CD8-positive, alpha-beta memory T cell (primary cell): ENCODE measurements at regions not wholly inside any gene's neighbourhood (a gene's known extent, or its start where the extent isn't known, plus 50 kb on each side); places are given as distances from the start of the nearest gene placed in this dataset.

Experiments used
- CTCF ChIA-PET: fragments of 350-600 bp; sonication (Branson Sonifier 250); formaldehyde crosslinking; loops from one replicate; lab custom pipeline; 2021; ENCODE audit warnings: antibody characterized with exemption; lab: Charles Lee
- POLR2A ChIA-PET: fragments of 350-600 bp; sonication (Branson Sonifier 250); formaldehyde crosslinking; loops from one replicate; lab custom pipeline; 2021; ENCODE audit warnings: antibody characterized with exemption; lab: Charles Lee
- DNase-seq, 5 donors: peaks; one replicate each; pipeline versions ENCODE4 v3.0.0 to v3.0.0-alpha.2; 2020 to 2022; ENCODE audit warnings: mixed read lengths in 1 of 5
- H3K27ac ChIP-seq: one replicate; pipeline ENCODE4 v1.7.0; 2013; ENCODE audit warnings: low read depth, mild to moderate bottlenecking, low read length, moderate library complexity
- H3K27me3 ChIP-seq: 2 replicates; pipeline ENCODE4 v1.7.0; 2013; ENCODE audit warnings: low read length, mild to moderate bottlenecking; ENCODE audit not compliant: insufficient read depth, poor library complexity, severe bottlenecking
- H3K36me3 ChIP-seq: 2 replicates; pipeline ENCODE4 v1.7.0; 2013; ENCODE audit warnings: mild to moderate bottlenecking, low read length, moderate library complexity; ENCODE audit not compliant: insufficient read depth
- H3K4me1 ChIP-seq: 2 replicates; pipeline ENCODE4 v1.7.0; 2013; ENCODE audit warnings: mild to moderate bottlenecking, low read length, moderate library complexity; ENCODE audit not compliant: insufficient read depth
- H3K4me3 ChIP-seq: 2 replicates; pipeline ENCODE4 v1.7.0; 2013; ENCODE audit warnings: mild to moderate bottlenecking, low read length
- H3K9me3 ChIP-seq: 2 replicates; pipeline ENCODE4 v1.7.0; 2013; ENCODE audit warnings: mild to moderate bottlenecking, low read length
- H3K27ac Mint-ChIP-seq, 8 donors: one replicate each; pipeline ENCODE4 v1.8.0; 2020 to 2021; ENCODE audit warnings: mixed read lengths in 8 of 8, mild to moderate bottlenecking in 6 of 8, inconsistent platforms in 3 of 8, moderate library complexity in 3 of 8
- H3K27me3 Mint-ChIP-seq, 2 donors: one replicate each; pipeline ENCODE4 v1.8.0; 2020 to 2021; ENCODE audit warnings: mixed read lengths in 2 of 2, mild to moderate bottlenecking in 1 of 2, moderate library complexity in 1 of 2
- H3K36me3 Mint-ChIP-seq, 3 donors: one replicate each; pipeline ENCODE4 v1.8.0; 2020 to 2021; ENCODE audit warnings: mixed read lengths in 3 of 3, inconsistent platforms in 1 of 3, mild to moderate bottlenecking in 1 of 3
- H3K4me1 Mint-ChIP-seq, 3 donors: one replicate each; pipeline ENCODE4 v1.8.0; 2020 to 2021; ENCODE audit warnings: mixed read lengths in 3 of 3, inconsistent platforms in 1 of 3, mild to moderate bottlenecking in 1 of 3
- H3K4me3 Mint-ChIP-seq, 7 donors: one replicate each; pipeline ENCODE4 v1.8.0; 2020 to 2021; ENCODE audit warnings: mixed read lengths in 7 of 7, mild to moderate bottlenecking in 6 of 7, moderate library complexity in 4 of 7, inconsistent platforms in 2 of 7
- H3K9me3 Mint-ChIP-seq, 5 donors: one replicate each; pipeline ENCODE4 v1.8.0; 2020 to 2022; ENCODE audit warnings: mixed read lengths in 5 of 5, mild to moderate bottlenecking in 3 of 5, moderate library complexity in 2 of 5, inconsistent platforms in 1 of 5

DNA sequence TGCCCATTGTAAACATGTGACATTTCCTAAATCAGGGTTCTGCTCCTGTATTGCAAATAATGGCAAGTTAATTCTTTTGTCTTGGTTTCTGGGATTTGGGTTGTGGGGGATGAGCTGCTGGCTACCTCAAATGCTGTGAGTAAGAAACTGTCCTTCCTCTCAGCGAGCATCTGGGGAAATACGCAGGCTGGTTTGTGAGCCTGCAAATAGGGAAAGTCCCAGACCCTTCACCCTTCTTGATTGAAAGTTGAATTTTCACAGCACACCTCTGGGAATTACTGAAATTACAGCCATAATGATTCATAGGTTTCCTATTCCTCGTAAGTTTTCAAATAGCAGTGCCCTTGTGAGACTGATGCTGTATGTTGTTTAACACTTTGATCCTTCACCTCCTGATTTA is 138.1 kb downstream of the TBXT start:
- H3K4me1 ChIP-seq = no peaks in the 10 kb centered on the region
- no peak overlapping the region for H3K27ac ChIP-seq
- no peaks in the 10 kb centered on the region for H3K36me3 ChIP-seq
- no peaks in the 10 kb centered on the region for H3K4me1 Mint-ChIP-seq
- DNase-seq = no peak
- H3K4me3 Mint-ChIP-seq = no peak overlapping the region
- H3K9me3 ChIP-seq = no peaks in the 10 kb centered on the region
- POLR2A ChIA-PET = no interaction called here
- no peaks in the 10 kb centered on the region for H3K36me3 Mint-ChIP-seq
- no peak overlapping the region for H3K4me3 ChIP-seq
- CTCF ChIA-PET = no interaction called here
- no peaks in the 10 kb centered on the region for H3K27me3 ChIP-seq
- no peaks in the 10 kb centered on the region for H3K27me3 Mint-ChIP-seq
- H3K27ac Mint-ChIP-seq = no peak overlapping the region
- no peaks in the 10 kb centered on the region for H3K9me3 Mint-ChIP-seq

DNA sequence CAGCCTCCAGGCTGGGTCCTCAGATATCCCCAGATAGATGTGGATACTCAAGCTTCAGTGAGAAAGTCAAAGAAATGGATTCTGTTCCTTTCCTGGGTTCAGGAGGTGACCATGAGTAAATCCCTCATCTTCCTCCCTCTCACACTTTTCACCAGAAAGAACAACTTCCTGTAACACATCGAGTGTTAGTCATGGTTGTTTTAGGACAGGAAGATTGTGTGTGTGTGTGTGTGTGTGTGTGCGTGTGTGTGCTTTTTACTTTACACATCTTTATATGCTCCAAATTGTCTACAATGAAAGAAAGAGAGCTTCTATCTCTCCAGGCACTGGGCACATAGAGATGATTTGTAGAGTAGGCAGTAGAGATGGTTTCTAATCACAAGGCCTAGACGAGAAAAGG is 139.9 kb downstream of the TBXT start:
- no peak overlapping the region for H3K27ac Mint-ChIP-seq
- H3K27me3 ChIP-seq = no peaks in the 10 kb centered on the region
- ChIA-PET POLR2A (no interaction called here), CTCF (no interaction called here)
- no peaks in the 10 kb centered on the region for H3K4me1 ChIP-seq
- H3K36me3 Mint-ChIP-seq = no peaks in the 10 kb centered on the region
- H3K36me3 ChIP-seq = no peaks in the 10 kb centered on the region
- no peaks in the 10 kb centered on the region for H3K9me3 Mint-ChIP-seq
- no peaks in the 10 kb centered on the region for H3K4me1 Mint-ChIP-seq
- no peaks in the 10 kb centered on the region for H3K27me3 Mint-ChIP-seq
- no peak overlapping the region for H3K4me3 ChIP-seq
- H3K9me3 ChIP-seq = no peaks in the 10 kb centered on the region
- no peak overlapping the region for H3K27ac ChIP-seq
- DNase-seq = no peak
- no peak overlapping the region for H3K4me3 Mint-ChIP-seq

DNA sequence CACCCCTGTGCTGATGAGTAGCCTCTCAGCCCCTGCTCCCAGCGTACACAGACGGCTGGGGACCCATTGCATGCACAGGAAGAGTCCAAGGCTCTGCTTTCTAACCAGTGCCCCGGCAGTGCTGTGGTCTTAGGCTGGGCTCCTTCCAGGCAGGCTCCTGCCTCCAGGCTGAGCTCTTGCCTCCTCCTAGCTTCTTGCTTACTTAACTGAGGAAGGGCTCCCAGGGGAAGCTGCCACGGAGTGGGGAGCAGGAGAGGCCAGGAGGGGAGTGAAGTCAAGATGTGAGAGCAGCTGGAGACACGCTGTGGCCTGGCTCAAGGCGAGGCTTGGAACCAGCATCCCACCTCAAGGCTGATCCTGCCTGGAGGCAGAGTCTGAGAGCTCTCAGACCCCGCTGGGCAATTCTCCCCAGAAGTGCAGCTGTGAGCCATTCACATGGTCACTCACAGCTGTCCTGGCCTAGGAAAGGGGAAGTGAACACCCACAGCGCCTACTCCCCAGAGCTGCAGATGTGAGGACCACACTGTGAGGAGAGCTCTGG is 141.0 kb downstream of the TBXT start:
- Mint-ChIP-seq H3K36me3 (no peaks in the 10 kb centered on the region), H3K27me3 (no peaks in the 10 kb centered on the region), H3K4me1 (no peaks in the 10 kb centered on the region), H3K27ac (no peak overlapping the region), H3K9me3 (no peaks in the 10 kb centered on the region), H3K4me3 (no peak overlapping the region)
- H3K4me1 ChIP-seq = no peaks in the 10 kb centered on the region
- ChIA-PET POLR2A (no interaction called here), CTCF (no interaction called here)
- H3K27me3 ChIP-seq = no peaks in the 10 kb centered on the region
- no peaks in the 10 kb centered on the region for H3K9me3 ChIP-seq
- no peak for DNase-seq
- no peak overlapping the region for H3K4me3 ChIP-seq
- no peaks in the 10 kb centered on the region for H3K36me3 ChIP-seq
- H3K27ac ChIP-seq = no peak overlapping the region

DNA sequence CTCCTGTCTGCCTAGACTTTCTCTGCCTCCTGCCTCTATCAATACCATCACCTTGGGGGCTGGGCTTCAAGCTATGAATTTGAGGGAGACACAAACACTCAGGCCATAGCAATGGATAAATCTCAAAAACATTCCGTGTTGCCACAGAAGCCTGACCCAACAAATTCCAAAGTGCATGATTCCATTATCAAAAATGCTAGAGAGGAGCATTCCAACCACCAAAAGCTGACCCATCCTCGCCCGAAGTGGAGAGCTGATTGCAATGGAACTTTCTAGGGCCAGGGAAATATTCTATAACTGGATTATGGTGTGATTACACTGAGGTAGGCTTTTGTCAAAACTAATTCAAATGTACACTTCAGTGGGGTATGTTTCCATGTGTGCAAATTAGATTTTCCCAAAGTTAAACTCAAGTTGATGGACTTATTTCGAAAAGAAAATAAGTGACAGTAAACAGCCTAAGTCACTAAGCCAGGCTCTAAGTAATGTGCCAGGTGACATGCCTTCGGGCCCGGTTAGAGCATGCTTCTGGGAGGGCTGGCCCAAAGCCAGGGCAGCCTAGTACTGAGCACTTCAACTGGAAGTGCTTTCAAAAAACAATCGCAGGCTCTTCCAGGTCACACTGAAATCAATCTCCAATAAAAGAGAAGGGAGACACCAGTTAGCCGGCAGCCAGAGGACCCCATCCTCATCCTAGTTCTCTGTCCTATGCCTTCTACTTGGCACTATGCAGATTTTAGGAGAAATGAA is 142.3 kb downstream of the TBXT start:
- no peaks in the 10 kb centered on the region for H3K4me1 Mint-ChIP-seq

DNA sequence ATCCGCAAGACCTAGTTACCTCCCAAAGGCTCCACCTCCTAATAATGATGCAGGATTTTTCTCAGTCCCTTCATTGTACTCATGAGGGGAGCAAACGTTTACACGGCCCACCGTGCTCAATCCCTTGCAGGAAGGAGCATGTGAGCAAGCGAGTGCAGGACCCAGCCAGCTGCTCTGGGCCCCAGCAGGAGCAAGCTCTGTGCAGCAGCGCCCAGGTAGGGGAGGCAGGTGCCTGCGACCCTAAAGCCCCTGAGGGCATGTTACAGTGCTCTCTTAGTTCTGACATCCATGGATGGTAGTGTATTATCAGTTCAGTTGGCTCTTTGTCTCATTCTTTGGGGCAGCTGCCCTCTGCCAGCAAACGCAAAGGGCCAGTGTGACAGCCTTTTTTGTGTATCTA is 143.4 kb downstream of the TBXT start:
- H3K27ac Mint-ChIP-seq = no peak overlapping the region
- Histone ChIP-seq H3K36me3 (no peaks in the 10 kb centered on the region), H3K9me3 (no peaks in the 10 kb centered on the region), H3K4me1 (no peaks in the 10 kb centered on the region), H3K27me3 (no peaks in the 10 kb centered on the region), H3K4me3 (no peak overlapping the region), H3K27ac (no peak overlapping the region)
- peaks cover 1 to 8% (median 5%) of the 10 kb centered on the region in 5 donors for H3K9me3 Mint-ChIP-seq
- H3K27me3 Mint-ChIP-seq = peaks cover 0 to 7% of the 10 kb centered on the region in 2 donors
- H3K4me3 Mint-ChIP-seq = no peak overlapping the region
- no peaks in the 10 kb centered on the region for H3K4me1 Mint-ChIP-seq
- DNase-seq = no peak
- ChIA-PET POLR2A (no interaction called here), CTCF (no interaction called here)
- no peaks in the 10 kb centered on the region for H3K36me3 Mint-ChIP-seq

More for the DNA sequence above, 142.3 kb downstream of the TBXT start:
- DNase-seq = no peak
- H3K27me3 ChIP-seq = no peaks in the 10 kb centered on the region
- no peaks in the 10 kb centered on the region for H3K36me3 ChIP-seq
- Mint-ChIP-seq H3K9me3 (peaks cover 0 to 5% (median 3%) of the 10 kb centered on the region in 5 donors), H3K36me3 (no peaks in the 10 kb centered on the region), H3K27ac (no peak overlapping the region), H3K27me3 (peaks cover 0 to 4% of the 10 kb centered on the region in 2 donors), H3K4me3 (no peak overlapping the region)
- H3K4me3 ChIP-seq = no peak overlapping the region
- no peaks in the 10 kb centered on the region for H3K9me3 ChIP-seq
- H3K27ac ChIP-seq = no peak overlapping the region
- ChIA-PET CTCF (no interaction called here), POLR2A (no interaction called here)
- no peaks in the 10 kb centered on the region for H3K4me1 ChIP-seq

DNA sequence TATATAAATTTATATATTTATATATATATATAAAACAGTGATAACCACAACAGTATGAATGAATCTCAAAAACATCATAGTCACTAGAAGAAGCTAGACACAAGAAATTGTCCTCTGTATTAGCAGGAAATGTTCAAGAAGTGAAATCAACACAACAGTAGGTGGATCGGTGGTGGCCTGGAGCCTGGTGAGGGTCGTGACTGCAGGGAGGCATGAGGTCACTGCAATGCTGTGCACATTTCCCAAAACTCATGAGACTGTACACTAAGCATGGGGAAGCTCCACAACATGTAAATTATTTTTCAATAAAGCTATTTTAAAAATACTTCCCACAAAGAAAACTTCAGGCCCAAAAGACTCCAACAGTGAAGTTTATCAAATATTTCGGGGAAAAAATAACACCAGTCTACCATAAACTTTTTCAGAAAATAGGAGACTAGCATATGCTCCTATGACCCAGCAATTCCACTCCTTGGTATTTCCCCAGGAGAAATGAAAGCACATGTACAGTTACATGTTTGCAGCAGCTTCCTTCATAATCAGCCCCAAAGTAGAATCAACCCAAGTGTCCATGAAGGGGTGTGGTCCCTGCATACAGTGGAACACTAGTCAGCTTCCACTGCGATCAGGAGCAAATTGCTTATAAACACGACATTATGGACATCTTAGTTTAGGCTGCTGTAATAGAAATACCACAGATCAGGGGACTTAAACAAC is 144.2 kb downstream of the TBXT start:
- ChIA-PET CTCF (no interaction called here), POLR2A (no interaction called here)
- no peak overlapping the region for H3K4me3 ChIP-seq
- no peaks in the 10 kb centered on the region for H3K4me1 ChIP-seq
- no peak overlapping the region for H3K27ac ChIP-seq
- Mint-ChIP-seq H3K27ac (no peak overlapping the region), H3K4me1 (no peaks in the 10 kb centered on the region), H3K36me3 (no peaks in the 10 kb centered on the region), H3K4me3 (no peak overlapping the region), H3K9me3 (peaks cover 3 to 13% (median 6%) of the 10 kb centered on the region in 5 donors), H3K27me3 (peaks cover 0 to 7% of the 10 kb centered on the region in 2 donors)
- no peaks in the 10 kb centered on the region for H3K27me3 ChIP-seq
- no peaks in the 10 kb centered on the region for H3K36me3 ChIP-seq
- H3K9me3 ChIP-seq = no peaks in the 10 kb centered on the region
- DNase-seq = no peak

DNA sequence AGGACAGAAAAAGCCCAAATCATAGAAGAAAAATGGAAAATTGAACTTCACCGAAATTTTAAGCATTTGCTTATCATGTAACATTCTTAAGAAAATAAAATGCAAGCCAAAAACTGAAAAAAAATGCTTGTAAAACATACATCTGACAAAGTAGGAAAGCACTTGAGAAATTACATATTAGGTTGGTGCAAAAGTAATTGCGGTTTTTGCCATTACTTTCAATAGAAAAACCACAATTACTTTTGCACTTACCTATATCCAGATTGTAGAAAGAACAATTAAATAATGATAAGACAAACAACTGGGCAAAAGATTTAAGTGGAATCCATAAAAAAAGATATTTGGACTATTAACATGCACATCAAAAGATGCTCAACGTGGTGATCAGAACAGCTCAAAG is 146.2 kb downstream of the TBXT start:
- H3K27ac Mint-ChIP-seq = no peak overlapping the region
- POLR2A ChIA-PET = no interaction called here

DNA sequence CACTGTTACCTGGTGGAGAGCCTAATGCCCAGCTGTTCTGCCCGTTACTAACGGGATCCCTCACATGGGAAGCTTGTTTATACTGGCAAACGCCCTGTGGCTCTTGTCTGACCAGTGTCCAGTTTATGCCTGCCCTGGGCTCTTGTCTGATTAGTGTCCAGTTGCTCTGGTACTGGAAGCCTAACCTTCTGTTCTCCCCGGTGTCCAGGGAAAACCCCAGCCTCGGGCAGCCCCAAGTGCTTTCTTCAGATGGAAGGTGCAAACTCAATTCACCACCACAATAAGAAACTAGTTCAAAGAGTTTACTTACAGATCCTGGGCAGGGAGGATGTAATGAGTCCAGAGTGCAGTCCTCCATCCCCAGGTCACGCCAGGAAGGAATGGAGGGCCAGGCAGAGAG is 148.4 kb downstream of the TBXT start:
- H3K27ac ChIP-seq = no peak overlapping the region
- no peaks in the 10 kb centered on the region for H3K9me3 ChIP-seq
- H3K4me1 Mint-ChIP-seq = no peaks in the 10 kb centered on the region
- no peak overlapping the region for H3K27ac Mint-ChIP-seq
- no peaks in the 10 kb centered on the region for H3K36me3 Mint-ChIP-seq
- DNase-seq = no peak
- no peaks in the 10 kb centered on the region for H3K27me3 ChIP-seq
- peaks cover 0 to 7% of the 10 kb centered on the region in 2 donors for H3K27me3 Mint-ChIP-seq
- H3K4me3 ChIP-seq = no peak overlapping the region
- no peaks in the 10 kb centered on the region for H3K4me1 ChIP-seq
- H3K36me3 ChIP-seq = no peaks in the 10 kb centered on the region
- no peak overlapping the region for H3K4me3 Mint-ChIP-seq
- CTCF ChIA-PET = no interaction called here
- H3K9me3 Mint-ChIP-seq = peaks cover 13 to 30% (median 19%) of the 10 kb centered on the region in 5 donors
- POLR2A ChIA-PET = no interaction called here

More for the DNA sequence above, 146.2 kb downstream of the TBXT start:
- Histone ChIP-seq H3K36me3 (no peaks in the 10 kb centered on the region), H3K4me1 (no peaks in the 10 kb centered on the region), H3K4me3 (no peak overlapping the region), H3K27ac (no peak overlapping the region), H3K27me3 (no peaks in the 10 kb centered on the region), H3K9me3 (no peaks in the 10 kb centered on the region)
- no peaks in the 10 kb centered on the region for H3K4me1 Mint-ChIP-seq
- peaks cover 0 to 7% of the 10 kb centered on the region in 2 donors for H3K27me3 Mint-ChIP-seq
- no peak for DNase-seq
- no peaks in the 10 kb centered on the region for H3K36me3 Mint-ChIP-seq
- H3K9me3 Mint-ChIP-seq = peaks cover 7 to 26% (median 14%) of the 10 kb centered on the region in 5 donors
- no peak overlapping the region for H3K4me3 Mint-ChIP-seq
- CTCF ChIA-PET = no interaction called here
